Panc1 (cell line): ENCODE measurements at regions not wholly inside any gene's neighbourhood (a gene's known extent, or its start where the extent isn't known, plus 50 kb on each side); places are given as distances from the start of the nearest gene placed in this dataset.

Experiments used
- ATAC-seq: fragments of 200-7000 bp; cut with Tn5 transposase; 2 replicates; pipeline ENCODE4 v1.9.1; 2020; ENCODE audit warnings: mild to moderate bottlenecking, moderate library complexity
- BruUV-seq: library from RNA; stranded (reverse); fragments of 400-500 nt; replicated peaks from 2 replicates; lab custom pipeline; 2021; lab: Mats Ljungman, UMichigan
- CTCF ChIA-PET: fragments of 300-600 bp; sonication (Branson Sonifier 250); formaldehyde crosslinking; loops from one replicate; lab custom pipeline; 2022; ENCODE audit warnings: antibody characterized with exemption; lab: Charles Lee
- POLR2A ChIA-PET: fragments of 300-600 bp; sonication (Branson Sonifier 250); formaldehyde crosslinking; loops from one replicate; lab custom pipeline; 2022; ENCODE audit warnings: antibody characterized with exemption; lab: Charles Lee
- DNase-seq: peaks from one replicate; pipeline ENCODE4 v3.0.0-alpha.2; 2010; ENCODE audit warnings: low read depth, low spot score
- H3K27ac ChIP-seq: 2 replicates; pipeline ENCODE4 v1.5.1; 2011; ENCODE audit warnings: mild to moderate bottlenecking, low read length, inconsistent platforms
- H3K27me3 ChIP-seq: fragments of 200-500 bp; sonication (Bioruptor generic); 2 replicates; pipeline ENCODE4 v1.6.0; 2014; ENCODE audit warnings: low read length, inconsistent platforms; ENCODE audit not compliant: control insufficient read depth, insufficient read depth
- H3K36me3 ChIP-seq: fragments of 200-500 bp; sonication (Bioruptor generic); 2 replicates; pipeline ENCODE4 v1.5.1; 2014; ENCODE audit warnings: inconsistent platforms, mild to moderate bottlenecking, low read length, moderate library complexity; ENCODE audit not compliant: control insufficient read depth, insufficient read depth
- H3K4me1 ChIP-seq: 2 replicates; pipeline ENCODE4 v1.5.1; 2011; ENCODE audit warnings: inconsistent platforms, mild to moderate bottlenecking, low read length, moderate library complexity; ENCODE audit not compliant: control insufficient read depth, insufficient read depth
- H3K4me3 ChIP-seq, 2 experiments: 2 replicates each; pipeline ENCODE4 v1.5.1; 2011 to 2012; ENCODE audit warnings: low read depth in 2 of 2, low read length in 2 of 2, mild to moderate bottlenecking in 2 of 2, inconsistent platforms in 1 of 2, moderate library complexity in 1 of 2
- H3K9me3 ChIP-seq: fragments of 200-500 bp; sonication (Bioruptor generic); 2 replicates; pipeline ENCODE4 v1.5.1; 2014; ENCODE audit warnings: low read depth, mild to moderate bottlenecking, inconsistent platforms, low read length, moderate library complexity; ENCODE audit not compliant: control insufficient read depth, insufficient read depth
- POLR2AphosphoS5 ChIP-seq: IDR thresholded peaks from 2 replicates; pipeline ENCODE4 v1.6.1; 2012; ENCODE audit warnings: mild to moderate bottlenecking, low read depth, low read length, moderate library complexity
- SIN3A ChIP-seq: IDR thresholded peaks from 2 replicates; pipeline ENCODE4 v1.6.1; 2012; ENCODE audit warnings: low read depth, mild to moderate bottlenecking, low read length, moderate library complexity, borderline replicate concordance; ENCODE audit not compliant: insufficient read depth
- TCF7L2 ChIP-seq: IDR thresholded peaks from 2 replicates; pipeline ENCODE4 v1.6.1; 2011; ENCODE audit warnings: mild to moderate bottlenecking, low read depth, low read length, inconsistent platforms
- in situ Hi-C: cut with HindIII; loops from 2 replicates; pipeline ENCODE4 v1.10.0; 2016; ENCODE audit warnings: low sequenced_read_pairs, low pct_unique_long_range_greater_than_20kb
- intact Hi-C: fragments of 100-400 bp; cut with micrococcal nuclease; formaldehyde crosslinking; loops from one replicate; pipeline ENCODE4 v1.10.0; 2022; ENCODE audit not compliant: unreplicated experiment
- TF ChIP-seq, protein P1 (sequence below), 2 experiments: IDR thresholded peaks; 2 replicates each; pipeline ENCODE4 v1.6.1; 2011 to 2012; ENCODE audit warnings: low read depth in 2 of 2, control low read depth in 1 of 2, low read length in 1 of 2, mild to moderate bottlenecking in 1 of 2, moderate library complexity in 1 of 2; ENCODE audit not compliant: insufficient read depth in 1 of 2
- TF ChIP-seq, protein P2 (sequence below): fragments of 450-650 bp; IDR thresholded peaks from 2 replicates; pipeline ENCODE4 v1.5.1; 2017; ENCODE audit warnings: mild to moderate bottlenecking

DNA sequence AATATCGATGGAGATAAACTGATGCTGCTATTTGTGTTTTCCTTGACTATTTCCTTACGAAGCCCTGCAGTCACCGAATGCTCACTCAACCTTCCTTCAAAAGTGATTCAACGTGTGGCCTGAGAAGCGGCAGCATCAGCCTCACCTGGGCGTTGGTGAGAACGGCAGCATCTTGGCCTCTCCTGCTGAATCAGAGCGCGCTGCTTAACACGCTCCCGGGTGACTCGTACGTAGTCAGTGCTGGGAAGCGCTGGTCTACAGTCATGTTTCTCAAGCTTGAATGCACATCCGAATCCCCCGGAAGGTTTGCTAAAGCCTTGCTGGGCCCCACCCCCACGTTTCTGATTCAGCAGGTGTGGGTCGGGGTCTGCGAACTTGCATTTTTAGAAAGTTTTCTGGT lies 214.1 kb upstream of the RREB1 start:
- H3K9me3 ChIP-seq, result no peaks in the 10 kb centered on the region
- TF ChIP-seq POLR2AphosphoS5 (no peak), SIN3A (no peak), TCF7L2 (no peak)
- TF ChIP-seq, protein P1, sequence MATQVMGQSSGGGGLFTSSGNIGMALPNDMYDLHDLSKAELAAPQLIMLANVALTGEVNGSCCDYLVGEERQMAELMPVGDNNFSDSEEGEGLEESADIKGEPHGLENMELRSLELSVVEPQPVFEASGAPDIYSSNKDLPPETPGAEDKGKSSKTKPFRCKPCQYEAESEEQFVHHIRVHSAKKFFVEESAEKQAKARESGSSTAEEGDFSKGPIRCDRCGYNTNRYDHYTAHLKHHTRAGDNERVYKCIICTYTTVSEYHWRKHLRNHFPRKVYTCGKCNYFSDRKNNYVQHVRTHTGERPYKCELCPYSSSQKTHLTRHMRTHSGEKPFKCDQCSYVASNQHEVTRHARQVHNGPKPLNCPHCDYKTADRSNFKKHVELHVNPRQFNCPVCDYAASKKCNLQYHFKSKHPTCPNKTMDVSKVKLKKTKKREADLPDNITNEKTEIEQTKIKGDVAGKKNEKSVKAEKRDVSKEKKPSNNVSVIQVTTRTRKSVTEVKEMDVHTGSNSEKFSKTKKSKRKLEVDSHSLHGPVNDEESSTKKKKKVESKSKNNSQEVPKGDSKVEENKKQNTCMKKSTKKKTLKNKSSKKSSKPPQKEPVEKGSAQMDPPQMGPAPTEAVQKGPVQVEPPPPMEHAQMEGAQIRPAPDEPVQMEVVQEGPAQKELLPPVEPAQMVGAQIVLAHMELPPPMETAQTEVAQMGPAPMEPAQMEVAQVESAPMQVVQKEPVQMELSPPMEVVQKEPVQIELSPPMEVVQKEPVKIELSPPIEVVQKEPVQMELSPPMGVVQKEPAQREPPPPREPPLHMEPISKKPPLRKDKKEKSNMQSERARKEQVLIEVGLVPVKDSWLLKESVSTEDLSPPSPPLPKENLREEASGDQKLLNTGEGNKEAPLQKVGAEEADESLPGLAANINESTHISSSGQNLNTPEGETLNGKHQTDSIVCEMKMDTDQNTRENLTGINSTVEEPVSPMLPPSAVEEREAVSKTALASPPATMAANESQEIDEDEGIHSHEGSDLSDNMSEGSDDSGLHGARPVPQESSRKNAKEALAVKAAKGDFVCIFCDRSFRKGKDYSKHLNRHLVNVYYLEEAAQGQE (IDR thresholded peaks at IDR 0.05; ENCODE audit: insufficient read depth in 1 of 2, low read depth in 2 of 2, low read length in 1 of 2), result no peak
- TF ChIP-seq, protein P2, sequence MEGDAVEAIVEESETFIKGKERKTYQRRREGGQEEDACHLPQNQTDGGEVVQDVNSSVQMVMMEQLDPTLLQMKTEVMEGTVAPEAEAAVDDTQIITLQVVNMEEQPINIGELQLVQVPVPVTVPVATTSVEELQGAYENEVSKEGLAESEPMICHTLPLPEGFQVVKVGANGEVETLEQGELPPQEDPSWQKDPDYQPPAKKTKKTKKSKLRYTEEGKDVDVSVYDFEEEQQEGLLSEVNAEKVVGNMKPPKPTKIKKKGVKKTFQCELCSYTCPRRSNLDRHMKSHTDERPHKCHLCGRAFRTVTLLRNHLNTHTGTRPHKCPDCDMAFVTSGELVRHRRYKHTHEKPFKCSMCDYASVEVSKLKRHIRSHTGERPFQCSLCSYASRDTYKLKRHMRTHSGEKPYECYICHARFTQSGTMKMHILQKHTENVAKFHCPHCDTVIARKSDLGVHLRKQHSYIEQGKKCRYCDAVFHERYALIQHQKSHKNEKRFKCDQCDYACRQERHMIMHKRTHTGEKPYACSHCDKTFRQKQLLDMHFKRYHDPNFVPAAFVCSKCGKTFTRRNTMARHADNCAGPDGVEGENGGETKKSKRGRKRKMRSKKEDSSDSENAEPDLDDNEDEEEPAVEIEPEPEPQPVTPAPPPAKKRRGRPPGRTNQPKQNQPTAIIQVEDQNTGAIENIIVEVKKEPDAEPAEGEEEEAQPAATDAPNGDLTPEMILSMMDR, result no peak
- no peak overlapping the region for H3K4me3 ChIP-seq
- H3K36me3 ChIP-seq, result no peaks in the 10 kb centered on the region
- no TSS peak for BruUV-seq
- ATAC-seq (no peak), DNase-seq (no peak)
- no peak overlapping the region for H3K27ac ChIP-seq
- intact Hi-C loops, result no loop called here
- ChIA-PET CTCF (no interaction called here), POLR2A (no interaction called here)
- peaks cover 2% of the 10 kb centered on the region; the same call in 1 of the 2 replicates for H3K27me3 ChIP-seq
- in situ Hi-C loops, result no loop called here
- no peaks in the 10 kb centered on the region for H3K4me1 ChIP-seq

DNA sequence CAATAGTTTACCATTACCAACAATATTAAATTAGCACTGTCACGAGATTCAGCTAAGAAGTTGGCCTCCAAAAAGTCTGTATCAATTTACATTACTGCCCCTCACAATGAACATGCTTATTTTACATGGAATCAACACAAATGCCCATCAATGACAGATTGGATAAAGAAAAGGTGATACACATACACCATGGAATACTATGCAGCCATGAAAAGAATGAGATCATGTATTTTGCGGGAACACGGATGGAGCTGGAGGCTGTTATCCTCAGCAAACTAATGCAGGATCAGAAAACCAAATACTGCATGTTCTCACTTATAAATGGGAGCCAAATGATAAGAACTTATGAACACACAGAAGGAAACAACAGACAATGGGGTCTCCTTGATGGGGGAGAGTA lies 211.8 kb upstream of the RREB1 start:
- Histone ChIP-seq H3K36me3 (no peaks in the 10 kb centered on the region), H3K9me3 (no peaks in the 10 kb centered on the region), H3K27ac (no peak overlapping the region), H3K27me3 (peaks cover 2% of the 10 kb centered on the region; the same call in 1 of the 2 replicates), H3K4me3 (no peak overlapping the region), H3K4me1 (no peaks in the 10 kb centered on the region)
- BruUV-seq, result no TSS peak
- intact Hi-C loops (no loop called here), in situ Hi-C loops (no loop called here)
- POLR2A ChIA-PET, result no interaction called here
- DNase-seq (no peak), ATAC-seq (no peak)
- TF ChIP-seq TCF7L2 (no peak), POLR2AphosphoS5 (no peak), SIN3A (no peak)
- TF ChIP-seq, protein P1 (IDR thresholded peaks at IDR 0.05; ENCODE audit: insufficient read depth in 1 of 2, low read depth in 2 of 2, low read length in 1 of 2), result no peak
- TF ChIP-seq, protein P2, result no peak
- CTCF ChIA-PET, result no interaction called here
